ENCODE measurements at regions not wholly inside any gene's neighbourhood (a gene's known extent, or its start where the extent isn't known, plus 50 kb on each side); places are given as distances from the start of the nearest gene placed in this dataset.

DNA sequence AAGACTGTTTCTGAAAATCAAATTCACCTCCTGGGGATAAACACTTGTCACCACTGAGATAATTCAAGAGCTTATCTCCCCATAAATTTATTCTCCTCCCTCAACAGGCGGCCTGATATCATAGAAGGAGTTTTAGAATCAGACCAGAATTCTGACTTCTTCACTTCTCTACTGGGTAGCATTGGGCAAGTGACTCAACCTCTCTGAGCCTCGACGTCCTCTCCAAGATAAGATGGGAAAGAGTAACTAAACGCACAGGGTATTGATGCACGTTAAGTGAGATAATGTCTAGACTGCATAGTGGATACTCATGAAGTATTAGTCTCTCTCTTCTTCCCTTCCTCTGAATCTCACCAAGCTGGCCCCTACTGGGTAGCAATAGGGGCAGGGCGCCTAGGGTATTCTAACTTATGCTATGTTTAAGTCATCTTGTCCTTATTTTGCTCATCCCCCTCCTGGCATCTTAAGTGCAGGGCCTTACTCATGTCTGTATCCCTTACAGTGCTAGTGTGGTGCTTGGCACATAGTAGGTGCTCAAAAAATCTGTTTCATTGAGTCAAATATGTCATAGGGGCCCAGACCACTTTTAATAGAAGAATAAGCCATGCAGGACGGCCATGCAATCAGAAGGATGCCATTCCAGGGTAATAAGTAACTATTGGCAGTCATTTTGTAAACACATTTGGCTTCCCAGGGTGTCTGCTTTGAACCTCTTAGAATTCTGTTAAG lies 476.4 kb upstream of the CCL2 start:
- TF ChIP-seq, protein P1, sequence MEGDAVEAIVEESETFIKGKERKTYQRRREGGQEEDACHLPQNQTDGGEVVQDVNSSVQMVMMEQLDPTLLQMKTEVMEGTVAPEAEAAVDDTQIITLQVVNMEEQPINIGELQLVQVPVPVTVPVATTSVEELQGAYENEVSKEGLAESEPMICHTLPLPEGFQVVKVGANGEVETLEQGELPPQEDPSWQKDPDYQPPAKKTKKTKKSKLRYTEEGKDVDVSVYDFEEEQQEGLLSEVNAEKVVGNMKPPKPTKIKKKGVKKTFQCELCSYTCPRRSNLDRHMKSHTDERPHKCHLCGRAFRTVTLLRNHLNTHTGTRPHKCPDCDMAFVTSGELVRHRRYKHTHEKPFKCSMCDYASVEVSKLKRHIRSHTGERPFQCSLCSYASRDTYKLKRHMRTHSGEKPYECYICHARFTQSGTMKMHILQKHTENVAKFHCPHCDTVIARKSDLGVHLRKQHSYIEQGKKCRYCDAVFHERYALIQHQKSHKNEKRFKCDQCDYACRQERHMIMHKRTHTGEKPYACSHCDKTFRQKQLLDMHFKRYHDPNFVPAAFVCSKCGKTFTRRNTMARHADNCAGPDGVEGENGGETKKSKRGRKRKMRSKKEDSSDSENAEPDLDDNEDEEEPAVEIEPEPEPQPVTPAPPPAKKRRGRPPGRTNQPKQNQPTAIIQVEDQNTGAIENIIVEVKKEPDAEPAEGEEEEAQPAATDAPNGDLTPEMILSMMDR (IDR thresholded peaks at IDR 0.05), result no peak
- TF ChIP-seq POLR2A (IDR thresholded peaks at IDR 0.05) (no peak), POLR2AphosphoS5 (IDR thresholded peaks at IDR 0.05) (no peak)

Data from transverse colon (tissue), 4 donors.